GM23338 (cell line): ENCODE measurements at regions not wholly inside any gene's neighbourhood (a gene's known extent, or its start where the extent isn't known, plus 50 kb on each side); places are given as distances from the start of the nearest gene placed in this dataset.

Experiments
- CREB1 ChIP-seq: fragments of 250-450 bp; sonication (Bioruptor Pico); IDR thresholded peaks from 2 replicates; pipeline ENCODE4 v1.5.0; 2020; ENCODE audit warnings: low read depth, mild to moderate bottlenecking, moderate library complexity
- ETS1 ChIP-seq: IDR thresholded peaks from 2 replicates; pipeline ENCODE4 v1.6.1; 2016; ENCODE audit warnings: antibody characterized with exemption
- EZH2 ChIP-seq: fragments of 200-600 bp; sonication (generic); IDR thresholded peaks from one replicate; pipeline ENCODE4 v1.8.0; 2017; ENCODE audit warnings: antibody characterized with exemption, mild to moderate bottlenecking, low read depth; ENCODE audit not compliant: unreplicated experiment
- EZH2phosphoT487 ChIP-seq: fragments of 200-600 bp; sonication (generic); IDR thresholded peaks from one replicate; pipeline ENCODE4 v1.8.1; 2018; ENCODE audit warnings: antibody characterized with exemption; ENCODE audit not compliant: unreplicated experiment
- JUNB ChIP-seq: IDR thresholded peaks from one replicate; pipeline ENCODE4 v1.6.1; 2016; ENCODE audit warnings: antibody characterized with exemption; ENCODE audit not compliant: unreplicated experiment
- NANOG ChIP-seq: IDR thresholded peaks from 2 replicates; pipeline ENCODE4 v1.6.1; 2016; ENCODE audit warnings: antibody characterized with exemption, borderline replicate concordance
- POLR2AphosphoS5 ChIP-seq: IDR thresholded peaks from 2 replicates; pipeline ENCODE4 v1.6.1; 2016; ENCODE audit warnings: antibody characterized with exemption, low read depth
- REST ChIP-seq: IDR thresholded peaks from one replicate; pipeline ENCODE4 v1.6.1; 2018; ENCODE audit warnings: antibody characterized with exemption; ENCODE audit not compliant: unreplicated experiment
- STAT1 ChIP-seq: IDR thresholded peaks from one replicate; pipeline ENCODE4 v1.6.1; 2016; ENCODE audit warnings: antibody characterized with exemption; ENCODE audit not compliant: unreplicated experiment
- TF ChIP-seq, protein P1 (sequence below), 2 experiments: fragments of 200-600 bp in 1 of 2; sonication (generic) in 1 of 2; conservative IDR thresholded peaks; 2 replicates each; pipeline versions ENCODE4 v1.5.1 to v1.6.1; 2016 to 2017; ENCODE audit warnings: antibody characterized with exemption in 2 of 2, low read depth in 2 of 2, mild to moderate bottlenecking in 2 of 2, moderate library complexity in 1 of 2

- TF ChIP-seq CREB1 (CRISPR knock-in tag) (no peak), ETS1 (no peak), REST (no peak), EZH2 (no peak), POLR2AphosphoS5 (no peak), STAT1 (no peak), NANOG (no peak), EZH2phosphoT487 (no peak), JUNB (no peak)
- TF ChIP-seq, protein P1, sequence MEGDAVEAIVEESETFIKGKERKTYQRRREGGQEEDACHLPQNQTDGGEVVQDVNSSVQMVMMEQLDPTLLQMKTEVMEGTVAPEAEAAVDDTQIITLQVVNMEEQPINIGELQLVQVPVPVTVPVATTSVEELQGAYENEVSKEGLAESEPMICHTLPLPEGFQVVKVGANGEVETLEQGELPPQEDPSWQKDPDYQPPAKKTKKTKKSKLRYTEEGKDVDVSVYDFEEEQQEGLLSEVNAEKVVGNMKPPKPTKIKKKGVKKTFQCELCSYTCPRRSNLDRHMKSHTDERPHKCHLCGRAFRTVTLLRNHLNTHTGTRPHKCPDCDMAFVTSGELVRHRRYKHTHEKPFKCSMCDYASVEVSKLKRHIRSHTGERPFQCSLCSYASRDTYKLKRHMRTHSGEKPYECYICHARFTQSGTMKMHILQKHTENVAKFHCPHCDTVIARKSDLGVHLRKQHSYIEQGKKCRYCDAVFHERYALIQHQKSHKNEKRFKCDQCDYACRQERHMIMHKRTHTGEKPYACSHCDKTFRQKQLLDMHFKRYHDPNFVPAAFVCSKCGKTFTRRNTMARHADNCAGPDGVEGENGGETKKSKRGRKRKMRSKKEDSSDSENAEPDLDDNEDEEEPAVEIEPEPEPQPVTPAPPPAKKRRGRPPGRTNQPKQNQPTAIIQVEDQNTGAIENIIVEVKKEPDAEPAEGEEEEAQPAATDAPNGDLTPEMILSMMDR (conservative IDR thresholded peaks at IDR 0.05; ENCODE audit: low read depth in 2 of 2), result no peak
Measured at GRCh38 chr9:81266086-81266485, 423.3 kb downstream of the TLE1 start.
